Thoracic aorta (tissue), 2 donors: ENCODE measurements at regions not wholly inside any gene's neighbourhood (a gene's known extent, or its start where the extent isn't known, plus 50 kb on each side); places are given as distances from the start of the nearest gene placed in this dataset.
"Not testable (repeated sequence)": the region's sequence is repeated elsewhere in the genome, so short reads cannot be mapped to it uniquely, and the experiment has no call there.

ENCODE experiments used
- ATAC-seq: fragments of 150-250 bp; one replicate; pipeline ENCODE4 v1.8.0; 2017; ENCODE audit warnings: low read depth; ENCODE audit not compliant: insufficient number of reproducible peaks, low FRiP score
- DNase-seq: peaks from one replicate; pipeline ENCODE4 v3.0.0-alpha.2; 2020; ENCODE audit warnings: low spot score
- H3K27ac ChIP-seq, 2 donors: fragments of 200-600 bp; sonication (generic); 1 replicate in 1 of 2; 2 replicates in 1 of 2; pipeline ENCODE4 v1.5.1; 2016; ENCODE audit warnings: mild to moderate bottlenecking in 2 of 2, moderate library complexity in 2 of 2
- H3K27me3 ChIP-seq: fragments of 200-600 bp; sonication (generic); replicated peaks from 2 replicates; pipeline ENCODE4 v1.6.0; 2016; ENCODE audit warnings: mild to moderate bottlenecking; ENCODE audit not compliant: insufficient read depth
- H3K36me3 ChIP-seq: fragments of 200-600 bp; sonication (generic); one replicate; pipeline ENCODE4 v1.5.1; 2016
- H3K4me1 ChIP-seq, 2 donors: fragments of 200-600 bp; sonication (generic); 1 replicate in 1 of 2; 2 replicates in 1 of 2; pipeline versions ENCODE4 v1.5.1 to v1.6.0; 2016; ENCODE audit warnings: low read depth in 2 of 2, mild to moderate bottlenecking in 1 of 2; ENCODE audit not compliant: control insufficient read depth in 1 of 2
- H3K4me3 ChIP-seq: fragments of 200-600 bp; sonication (generic); 2 replicates; pipeline ENCODE4 v1.5.1; 2016; ENCODE audit warnings: mild to moderate bottlenecking
- H3K9me3 ChIP-seq: fragments of 200-600 bp; sonication (generic); 2 replicates; pipeline ENCODE4 v1.5.1; 2016
- CTCF ChIP-seq: fragments of 200-600 bp; sonication (generic); IDR thresholded peaks from one replicate; pipeline ENCODE4 v1.5.1; 2019; ENCODE audit warnings: antibody characterized with exemption

- Histone ChIP-seq H3K36me3 (no peaks in the 10 kb centered on the region), H3K27ac (no peak overlapping the region), H3K4me3 (no peak overlapping the region), H3K9me3 (no peaks in the 10 kb centered on the region), H3K27me3 (no peaks in the 10 kb centered on the region), H3K4me1 (no peaks in the 10 kb centered on the region)
- no peak for ATAC-seq
- TF ChIP-seq CTCF: no peak
- no peak for DNase-seq
These were observed 78.1 kb upstream of the NRBF2 start for GRCh38 chr10:63054889-63055611.

GRCh38 chr10:63052083-63052482 lies 81.0 kb upstream of the NRBF2 start:
- TF ChIP-seq CTCF: no peak
- ATAC-seq (no peak), DNase-seq (no peak)
- no peak overlapping the region for H3K4me3 ChIP-seq
- no peaks in the 10 kb centered on the region for H3K27me3 ChIP-seq
- no peak overlapping the region for H3K27ac ChIP-seq
- no peaks in the 10 kb centered on the region for H3K4me1 ChIP-seq
- no peaks in the 10 kb centered on the region for H3K36me3 ChIP-seq
- no peaks in the 10 kb centered on the region for H3K9me3 ChIP-seq

- Histone ChIP-seq H3K9me3 (peaks cover 8% of the 10 kb centered on the region), H3K36me3 (no peaks in the 10 kb centered on the region), H3K27ac (no peak overlapping the region), H3K4me1 (no peaks in the 10 kb centered on the region), H3K27me3 (no peaks in the 10 kb centered on the region), H3K4me3 (no peak overlapping the region)
- no peak for TF ChIP-seq CTCF
- ATAC-seq (no peak), DNase-seq (no peak)
These were observed 90.9 kb upstream of the NRBF2 start for GRCh38 chr10:63042256-63042655.

- H3K36me3 ChIP-seq, H3K27ac ChIP-seq, H3K27me3 ChIP-seq, H3K4me1 ChIP-seq, H3K4me3 ChIP-seq, ATAC-seq, DNase-seq, H3K9me3 ChIP-seq: not testable (repeated sequence)
These were observed 99.4 kb upstream of the NRBF2 start for GRCh38 chr10:63033616-63034185.

GRCh38 chr10:63030536-63030935 lies 102.6 kb upstream of the NRBF2 start:
- H3K27ac ChIP-seq: no peak overlapping the region
- no peak overlapping the region for H3K4me3 ChIP-seq
- no peaks in the 10 kb centered on the region for H3K27me3 ChIP-seq
- TF ChIP-seq CTCF: no peak
- H3K36me3 ChIP-seq: no peaks in the 10 kb centered on the region
- no peaks in the 10 kb centered on the region for H3K9me3 ChIP-seq
- ATAC-seq: no peak
- no peak for DNase-seq
- H3K4me1 ChIP-seq: no peaks in the 10 kb centered on the region

GRCh38 chr10:63027531-63027930 lies 105.6 kb upstream of the NRBF2 start:
- H3K27me3 ChIP-seq: no peaks in the 10 kb centered on the region
- no peak overlapping the region for H3K27ac ChIP-seq
- no peak overlapping the region for H3K4me3 ChIP-seq
- ATAC-seq: no peak
- H3K9me3 ChIP-seq: no peaks in the 10 kb centered on the region
- DNase-seq: no peak
- no peaks in the 10 kb centered on the region for H3K36me3 ChIP-seq
- TF ChIP-seq CTCF: no peak
- H3K4me1 ChIP-seq: no peaks in the 10 kb centered on the region
